GM21367 (cell line): ENCODE measurements at regions not wholly inside any gene's neighbourhood (a gene's known extent, or its start where the extent isn't known, plus 50 kb on each side); places are given as distances from the start of the nearest gene placed in this dataset.

Experiments used
- ATAC-seq: cut with Tn5 transposase; IDR thresholded peaks from one replicate; pipeline ENCODE4 v1.9.1; 2021; ENCODE audit not compliant: unreplicated experiment

GRCh38 chr12:45623940-45624339 lies 105.6 kb upstream of the ARID2 start:
- ATAC-seq, result no peak

GRCh38 chr12:45626965-45627364 lies 102.5 kb upstream of the ARID2 start:
- ATAC-seq, result no peak

- ATAC-seq, result no peak
Measured at GRCh38 chr12:45627407-45628069, 102.0 kb upstream of the ARID2 start.

GRCh38 chr12:45629292-45629691 lies 100.2 kb upstream of the ARID2 start:
- ATAC-seq, result no peak

- no peak for ATAC-seq
Measured at GRCh38 chr12:45633733-45634132, 95.8 kb upstream of the ARID2 start.

GRCh38 chr12:45634273-45634917 lies 95.1 kb upstream of the ARID2 start:
- peak; percentile 53 for ATAC-seq

GRCh38 chr12:45637242-45637641 lies 92.3 kb upstream of the ARID2 start:
- ATAC-seq, result no peak

GRCh38 chr12:45637706-45638105 lies 91.8 kb upstream of the ARID2 start:
- ATAC-seq, result no peak

GRCh38 chr12:45638386-45638785 lies 91.1 kb upstream of the ARID2 start:
- ATAC-seq, result no peak

- no peak for ATAC-seq
Measured at GRCh38 chr12:45644541-45644940, 85.0 kb upstream of the ARID2 start.

- ATAC-seq, result no peak
Measured at GRCh38 chr12:45646851-45647581, 82.5 kb upstream of the ARID2 start.

GRCh38 chr12:45648070-45648469 lies 81.4 kb upstream of the ARID2 start:
- no peak for ATAC-seq

- ATAC-seq, result no peak
Measured at GRCh38 chr12:45651029-45651428, 78.5 kb upstream of the ARID2 start.

- ATAC-seq, result no peak
Measured at GRCh38 chr12:45654002-45654665, 75.4 kb upstream of the ARID2 start.

GRCh38 chr12:45655186-45655585 lies 74.3 kb upstream of the ARID2 start:
- no peak for ATAC-seq

- no peak for ATAC-seq
Measured at GRCh38 chr12:45655743-45656142, 73.8 kb upstream of the ARID2 start.

- no peak for ATAC-seq
Measured at GRCh38 chr12:45658020-45658419, 71.5 kb upstream of the ARID2 start.

GRCh38 chr12:45660330-45660729 lies 69.2 kb upstream of the ARID2 start:
- ATAC-seq, result no peak

- no peak for ATAC-seq
Measured at GRCh38 chr12:45663455-45663854, 66.1 kb upstream of the ARID2 start.

GRCh38 chr12:45665941-45666340 lies 63.6 kb upstream of the ARID2 start:
- ATAC-seq, result no peak

GRCh38 chr12:45666396-45666795 lies 63.1 kb upstream of the ARID2 start:
- no peak for ATAC-seq

GRCh38 chr12:45666816-45667215 lies 62.7 kb upstream of the ARID2 start:
- ATAC-seq, result no peak
